ENCODE measurements at regions not wholly inside any gene's neighbourhood (a gene's known extent, or its start where the extent isn't known, plus 50 kb on each side); places are given as distances from the start of the nearest gene placed in this dataset.

DNA sequence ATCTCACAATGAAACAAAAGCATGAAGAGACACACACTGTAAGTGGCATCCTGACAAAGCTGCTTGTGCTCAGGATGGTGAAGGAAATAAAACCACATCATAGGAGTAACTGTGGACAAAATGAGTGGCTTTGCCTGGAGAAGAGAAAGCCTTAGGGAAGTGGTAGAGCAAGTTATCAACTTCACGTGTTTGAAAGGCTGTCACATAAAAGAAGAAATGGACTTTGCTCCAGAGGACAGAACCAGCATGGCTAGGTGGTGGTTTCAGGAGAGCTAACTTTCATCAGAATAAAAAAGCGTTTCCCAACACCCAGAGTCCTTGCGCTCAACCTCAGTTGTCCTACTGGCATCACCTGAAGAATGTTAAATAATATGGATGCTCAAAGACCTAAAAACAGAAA is 139.9 kb downstream of the SETD4 start:
- Histone ChIP-seq H3K36me3 (ENCODE audit: insufficient read depth, low read length) (no peaks in the 10 kb centered on the region), H3K4me2 (ENCODE audit: low read depth, low read length, poor library complexity, severe bottlenecking) (no peak overlapping the region), H3K79me2 (ENCODE audit: low read length) (no peaks in the 10 kb centered on the region), H4K20me1 (ENCODE audit: insufficient read depth, low read depth, low read length) (no peaks in the 10 kb centered on the region), H2AFZ (ENCODE audit: low read length) (no peak overlapping the region), H3K9me2 (replicated peaks; ENCODE audit: insufficient read depth, low read length) (no peaks in the 10 kb centered on the region), H3K27me3 (ENCODE audit: low read length) (no peaks in the 10 kb centered on the region), H3K9ac (ENCODE audit: low read length) (no peak overlapping the region), H3K27ac (ENCODE audit: low read length) (no peak overlapping the region), H3K4me3 (ENCODE audit: low read length) (no peak overlapping the region), H3K4me1 (ENCODE audit: low read length) (no peaks in the 10 kb centered on the region), H3K9me3 (ENCODE audit: low read length) (no peaks in the 10 kb centered on the region)
- no peak for DNase-seq

DNA sequence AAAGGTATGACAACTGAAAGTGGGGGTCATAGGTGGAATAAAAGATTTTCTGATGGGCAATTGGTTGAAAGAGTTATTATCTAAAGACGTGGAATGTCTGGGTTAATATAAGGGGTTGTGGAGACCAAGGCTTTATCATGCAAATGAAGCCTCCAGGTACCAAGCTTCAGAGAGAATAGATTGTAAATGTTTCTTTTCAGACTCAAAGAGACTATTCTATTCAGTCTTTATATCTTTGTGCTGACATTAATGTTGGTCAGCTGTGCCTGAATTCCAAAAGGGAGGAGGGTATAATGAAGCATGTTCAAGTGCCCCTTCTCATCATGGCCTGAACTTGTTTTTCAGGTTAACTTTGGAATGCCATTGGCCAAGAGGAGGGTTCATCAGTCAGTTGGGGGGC is 145.3 kb downstream of the SETD4 start:
- Histone ChIP-seq H3K4me1 (ENCODE audit: low read length) (no peaks in the 10 kb centered on the region), H3K4me2 (ENCODE audit: low read depth, low read length, poor library complexity, severe bottlenecking) (no peak overlapping the region), H3K36me3 (ENCODE audit: insufficient read depth, low read length) (no peaks in the 10 kb centered on the region), H3K9me3 (ENCODE audit: low read length) (no peaks in the 10 kb centered on the region), H3K9ac (ENCODE audit: low read length) (no peak overlapping the region), H3K4me3 (ENCODE audit: low read length) (no peak overlapping the region), H3K79me2 (ENCODE audit: low read length) (no peaks in the 10 kb centered on the region), H3K27ac (ENCODE audit: low read length) (no peak overlapping the region), H4K20me1 (ENCODE audit: insufficient read depth, low read depth, low read length) (no peaks in the 10 kb centered on the region), H2AFZ (ENCODE audit: low read length) (no peak overlapping the region), H3K27me3 (ENCODE audit: low read length) (0 out of 2 replicates have a peak, but pooled peaks cover 2% of the 10 kb centered on the region), H3K9me2 (replicated peaks; ENCODE audit: insufficient read depth, low read length) (no peaks in the 10 kb centered on the region)
- no peak for DNase-seq

- no peak overlapping the region for H3K4me3 ChIP-seq (ENCODE audit: low read length)
- no peak overlapping the region for H3K9ac ChIP-seq (ENCODE audit: low read length)
- H3K4me2 ChIP-seq (ENCODE audit: low read depth, low read length, poor library complexity, severe bottlenecking), result no peak overlapping the region
- H3K36me3 ChIP-seq (ENCODE audit: insufficient read depth, low read length), result no peaks in the 10 kb centered on the region
- no peaks in the 10 kb centered on the region for H4K20me1 ChIP-seq (ENCODE audit: insufficient read depth, low read depth, low read length)
- H3K27ac ChIP-seq (ENCODE audit: low read length), result no peak overlapping the region
- no peak overlapping the region for H2AFZ ChIP-seq (ENCODE audit: low read length)
- 0 out of 2 replicates have a peak, but pooled peaks cover 2% of the 10 kb centered on the region for H3K27me3 ChIP-seq (ENCODE audit: low read length)
- no peaks in the 10 kb centered on the region for H3K9me3 ChIP-seq (ENCODE audit: low read length)
- DNase-seq, result no peak
- H3K4me1 ChIP-seq (ENCODE audit: low read length), result no peaks in the 10 kb centered on the region
- H3K9me2 ChIP-seq (replicated peaks; ENCODE audit: insufficient read depth, low read length), result no peaks in the 10 kb centered on the region
- no peaks in the 10 kb centered on the region for H3K79me2 ChIP-seq (ENCODE audit: low read length)
These were observed 148.7 kb downstream of the SETD4 start for GRCh38 chr21:35911412-35912191.

DNA sequence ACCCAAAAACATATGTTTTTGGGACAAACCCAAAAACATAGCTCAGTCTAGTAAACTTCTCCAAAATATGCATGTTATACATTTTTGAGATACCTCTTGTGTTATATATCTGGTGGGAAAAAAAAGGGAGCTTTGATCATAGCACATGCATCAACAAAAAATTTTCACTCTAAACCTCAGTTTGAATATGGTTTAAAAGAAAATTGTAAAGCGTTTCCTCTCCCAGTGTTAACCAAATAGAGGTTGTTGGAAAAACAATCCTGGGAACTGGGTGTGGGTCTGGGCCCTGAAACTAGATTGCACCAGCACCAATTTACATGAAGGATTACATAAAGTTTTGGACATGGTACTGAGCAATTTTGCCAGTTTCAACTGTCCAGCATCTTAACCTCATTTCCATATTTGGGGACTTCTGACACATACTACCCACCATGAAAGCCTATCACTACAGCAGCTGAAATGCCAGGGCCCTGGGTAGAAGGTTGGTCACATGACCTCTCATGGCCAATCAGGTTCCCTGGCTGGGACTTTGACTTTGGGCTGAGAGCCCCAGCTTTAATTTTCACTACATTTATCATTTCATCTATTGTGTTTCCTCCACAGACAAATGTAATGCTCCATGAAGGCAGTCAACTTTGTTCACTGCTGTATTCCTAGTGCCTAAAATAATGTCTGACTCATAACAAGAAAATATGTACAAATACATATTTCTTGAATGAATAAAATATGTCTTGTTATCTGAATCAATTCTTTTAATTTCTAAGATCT is 150.7 kb downstream of the SETD4 start:
- Histone ChIP-seq H4K20me1 (ENCODE audit: insufficient read depth, low read depth, low read length) (no peaks in the 10 kb centered on the region), H3K4me2 (ENCODE audit: low read depth, low read length, poor library complexity, severe bottlenecking) (no peak overlapping the region), H3K4me3 (ENCODE audit: low read length) (no peak overlapping the region), H3K9me3 (ENCODE audit: low read length) (no peaks in the 10 kb centered on the region), H3K4me1 (ENCODE audit: low read length) (no peaks in the 10 kb centered on the region), H3K9me2 (replicated peaks; ENCODE audit: insufficient read depth, low read length) (no peaks in the 10 kb centered on the region), H3K27ac (ENCODE audit: low read length) (no peak overlapping the region), H3K9ac (ENCODE audit: low read length) (no peak overlapping the region), H3K36me3 (ENCODE audit: insufficient read depth, low read length) (no peaks in the 10 kb centered on the region), H3K79me2 (ENCODE audit: low read length) (no peaks in the 10 kb centered on the region), H2AFZ (ENCODE audit: low read length) (no peak overlapping the region), H3K27me3 (ENCODE audit: low read length) (0 out of 2 replicates have a peak, but pooled peaks cover 2% of the 10 kb centered on the region)
- DNase-seq, result no peak

DNA sequence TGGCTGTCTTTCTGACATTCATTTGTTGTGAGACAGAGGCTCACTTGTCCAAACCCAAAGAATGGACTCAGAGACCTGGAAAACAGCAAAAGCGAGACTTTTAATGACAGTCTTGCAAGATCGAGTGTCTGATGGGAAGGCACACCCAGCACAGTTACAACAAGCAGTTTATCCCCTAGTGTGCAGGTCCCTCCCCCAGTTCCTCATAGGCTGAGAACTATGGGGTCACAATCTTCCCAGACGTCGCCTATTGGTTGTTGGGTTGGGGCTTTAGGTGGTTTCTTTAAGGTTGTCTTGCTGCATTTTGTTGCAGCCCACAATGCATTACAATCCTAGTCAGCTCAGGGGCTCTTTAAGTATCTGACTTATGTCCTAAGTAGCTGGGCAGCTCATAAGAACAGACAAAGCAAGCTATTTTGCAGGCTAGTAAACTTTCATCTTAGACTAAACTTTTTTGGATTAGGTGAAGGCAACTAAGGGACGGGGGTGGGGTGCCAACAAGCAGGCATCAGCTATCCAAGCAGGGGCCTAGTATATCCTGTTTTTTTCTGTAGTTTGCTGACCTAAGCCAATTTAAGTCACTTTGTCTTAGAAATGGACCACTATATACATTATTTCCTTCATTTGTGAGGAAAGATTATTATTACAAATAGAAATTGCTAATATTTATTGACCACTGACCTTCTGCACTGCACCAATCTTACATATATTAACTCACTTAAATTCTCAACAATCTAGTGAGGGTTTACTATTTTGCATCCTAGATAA is 151.8 kb downstream of the SETD4 start:
- Histone ChIP-seq H3K79me2 (ENCODE audit: low read length) (no peaks in the 10 kb centered on the region), H3K9me2 (replicated peaks; ENCODE audit: insufficient read depth, low read length) (no peaks in the 10 kb centered on the region), H3K4me2 (ENCODE audit: low read depth, low read length, poor library complexity, severe bottlenecking) (no peak overlapping the region), H3K9ac (ENCODE audit: low read length) (no peak overlapping the region), H3K27ac (ENCODE audit: low read length) (no peak overlapping the region), H3K4me1 (ENCODE audit: low read length) (no peaks in the 10 kb centered on the region), H3K9me3 (ENCODE audit: low read length) (no peaks in the 10 kb centered on the region), H2AFZ (ENCODE audit: low read length) (no peak overlapping the region), H3K4me3 (ENCODE audit: low read length) (no peak overlapping the region), H4K20me1 (ENCODE audit: insufficient read depth, low read depth, low read length) (no peaks in the 10 kb centered on the region), H3K27me3 (ENCODE audit: low read length) (no peaks in the 10 kb centered on the region), H3K36me3 (ENCODE audit: insufficient read depth, low read length) (no peaks in the 10 kb centered on the region)
- DNase-seq, result no peak

GRCh38 chr21:35906586-35906985 is 153.7 kb downstream of the SETD4 start:
- H3K4me3 ChIP-seq (ENCODE audit: low read length), result no peak overlapping the region
- H2AFZ ChIP-seq (ENCODE audit: low read length), result no peak overlapping the region
- H3K4me1 ChIP-seq (ENCODE audit: low read length), result no peaks in the 10 kb centered on the region
- H3K4me2 ChIP-seq (ENCODE audit: low read depth, low read length, poor library complexity, severe bottlenecking), result no peak overlapping the region
- no peaks in the 10 kb centered on the region for H3K9me2 ChIP-seq (replicated peaks; ENCODE audit: insufficient read depth, low read length)
- H3K9ac ChIP-seq (ENCODE audit: low read length), result no peak overlapping the region
- no peaks in the 10 kb centered on the region for H4K20me1 ChIP-seq (ENCODE audit: insufficient read depth, low read depth, low read length)
- no peaks in the 10 kb centered on the region for H3K9me3 ChIP-seq (ENCODE audit: low read length)
- no peaks in the 10 kb centered on the region for H3K36me3 ChIP-seq (ENCODE audit: insufficient read depth, low read length)
- no peak overlapping the region for H3K27ac ChIP-seq (ENCODE audit: low read length)
- DNase-seq, result no peak
- no peaks in the 10 kb centered on the region for H3K27me3 ChIP-seq (ENCODE audit: low read length)
- H3K79me2 ChIP-seq (ENCODE audit: low read length), result no peaks in the 10 kb centered on the region

DNA sequence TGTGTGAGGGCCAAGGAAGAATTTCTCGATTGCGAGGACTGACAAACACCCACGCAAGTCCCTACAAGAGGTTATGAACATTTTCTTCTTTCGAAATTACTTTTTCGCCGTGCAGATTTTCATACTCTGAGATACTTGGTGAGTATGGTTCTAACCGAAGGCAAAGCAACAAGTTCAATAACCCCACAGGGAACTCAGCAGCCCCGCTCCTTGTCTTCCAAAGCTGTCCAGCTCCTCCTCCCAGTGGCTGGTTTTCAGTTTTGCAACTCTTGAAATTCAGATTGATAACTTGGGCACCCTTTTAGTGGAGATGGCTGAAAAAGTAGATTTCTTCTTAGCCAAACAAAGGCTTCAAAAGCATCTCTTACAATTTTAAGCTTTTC is 154.4 kb downstream of the SETD4 start:
- Histone ChIP-seq H3K27me3 (ENCODE audit: low read length) (no peaks in the 10 kb centered on the region), H3K9me3 (ENCODE audit: low read length) (no peaks in the 10 kb centered on the region), H3K79me2 (ENCODE audit: low read length) (no peaks in the 10 kb centered on the region), H3K27ac (ENCODE audit: low read length) (no peak overlapping the region), H3K4me1 (ENCODE audit: low read length) (no peaks in the 10 kb centered on the region), H3K36me3 (ENCODE audit: insufficient read depth, low read length) (no peaks in the 10 kb centered on the region), H4K20me1 (ENCODE audit: insufficient read depth, low read depth, low read length) (no peaks in the 10 kb centered on the region), H3K4me2 (ENCODE audit: low read depth, low read length, poor library complexity, severe bottlenecking) (no peak overlapping the region), H3K9ac (ENCODE audit: low read length) (no peak overlapping the region), H3K4me3 (ENCODE audit: low read length) (no peak overlapping the region), H2AFZ (ENCODE audit: low read length) (no peak overlapping the region), H3K9me2 (replicated peaks; ENCODE audit: insufficient read depth, low read length) (no peaks in the 10 kb centered on the region)
- no peak for DNase-seq
